GM10248 (cell line): ENCODE measurements at regions not wholly inside any gene's neighbourhood (a gene's known extent, or its start where the extent isn't known, plus 50 kb on each side); places are given as distances from the start of the nearest gene placed in this dataset.
"Not testable (repeated sequence)": the region's sequence is repeated elsewhere in the genome, so short reads cannot be mapped to it uniquely, and the experiment has no call there.

Source experiments
- CTCF ChIA-PET: fragments of 300-600 bp; sonication (Branson Sonifier 250); formaldehyde crosslinking; extraction: SDS; loops from one replicate; lab custom pipeline; 2021; ENCODE audit warnings: antibody characterized with exemption; lab: Yijun Ruan, JAX
- POLR2A ChIA-PET: fragments of 350-650 bp; sonication (Branson Sonifier 250); formaldehyde crosslinking; extraction: SDS; loops from one replicate; lab custom pipeline; 2020; ENCODE audit warnings: antibody characterized with exemption; lab: Yijun Ruan, JAX
- DNase-seq: peaks from one replicate; pipeline ENCODE4 v3.0.0; 2012; ENCODE audit errors: extremely low spot score
- TF ChIP-seq, protein P1 (sequence below): IDR thresholded peaks from 2 replicates; pipeline ENCODE4 v1.5.1; 2012; ENCODE audit warnings: mild to moderate bottlenecking, low read depth; ENCODE audit errors: extremely low read depth, missing control alignments, control extremely low read depth

DNA sequence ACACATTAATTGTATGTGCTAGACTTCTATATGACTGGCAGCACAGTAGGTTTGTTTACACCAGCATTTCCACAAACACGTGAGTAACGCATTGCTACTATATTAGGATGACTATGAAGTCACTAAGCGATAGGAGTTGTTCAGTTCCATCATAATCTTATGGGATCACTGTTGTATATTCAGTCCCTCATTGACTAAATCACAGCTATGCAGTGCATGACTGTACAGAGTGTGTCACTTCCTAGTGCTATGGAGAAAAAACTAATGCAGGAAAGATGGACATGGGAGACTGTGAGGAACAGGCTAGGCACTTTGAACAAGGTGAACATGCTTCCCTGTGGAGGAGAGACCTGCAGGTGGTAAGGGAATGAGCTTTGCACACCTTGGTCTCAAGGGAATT is 259.8 kb downstream of the NUAK1 start:
- CTCF ChIA-PET: no interaction called here

DNA sequence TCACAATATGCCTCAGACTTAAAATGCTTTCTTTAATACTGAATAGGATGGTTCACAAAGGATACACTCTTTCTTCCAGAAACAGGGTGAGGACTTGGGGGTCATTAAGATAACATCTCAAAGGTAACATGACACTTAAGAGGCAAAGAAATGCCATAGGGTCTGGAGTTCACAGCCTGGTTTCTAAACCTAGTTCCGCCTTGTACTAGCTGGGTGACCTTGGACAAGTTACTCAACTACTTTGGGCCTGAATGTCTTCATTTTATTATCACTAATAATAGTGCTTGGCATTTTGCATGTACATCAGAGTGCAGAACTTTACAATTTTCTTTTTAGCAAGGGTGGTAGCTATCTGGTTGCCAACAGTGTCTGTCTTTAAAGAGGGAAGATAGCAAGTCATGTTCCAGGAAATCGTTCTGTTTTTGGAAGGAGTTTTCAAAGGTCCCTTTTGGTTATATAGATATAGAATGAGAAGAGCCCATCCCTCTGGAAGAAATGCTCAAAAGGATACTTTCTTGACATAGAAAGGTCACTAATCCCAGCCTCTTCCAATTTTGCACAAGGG is 257.8 kb downstream of the NUAK1 start:
- ChIA-PET POLR2A (no interaction called here), CTCF (no interaction called here)
- TF ChIP-seq, protein P1, sequence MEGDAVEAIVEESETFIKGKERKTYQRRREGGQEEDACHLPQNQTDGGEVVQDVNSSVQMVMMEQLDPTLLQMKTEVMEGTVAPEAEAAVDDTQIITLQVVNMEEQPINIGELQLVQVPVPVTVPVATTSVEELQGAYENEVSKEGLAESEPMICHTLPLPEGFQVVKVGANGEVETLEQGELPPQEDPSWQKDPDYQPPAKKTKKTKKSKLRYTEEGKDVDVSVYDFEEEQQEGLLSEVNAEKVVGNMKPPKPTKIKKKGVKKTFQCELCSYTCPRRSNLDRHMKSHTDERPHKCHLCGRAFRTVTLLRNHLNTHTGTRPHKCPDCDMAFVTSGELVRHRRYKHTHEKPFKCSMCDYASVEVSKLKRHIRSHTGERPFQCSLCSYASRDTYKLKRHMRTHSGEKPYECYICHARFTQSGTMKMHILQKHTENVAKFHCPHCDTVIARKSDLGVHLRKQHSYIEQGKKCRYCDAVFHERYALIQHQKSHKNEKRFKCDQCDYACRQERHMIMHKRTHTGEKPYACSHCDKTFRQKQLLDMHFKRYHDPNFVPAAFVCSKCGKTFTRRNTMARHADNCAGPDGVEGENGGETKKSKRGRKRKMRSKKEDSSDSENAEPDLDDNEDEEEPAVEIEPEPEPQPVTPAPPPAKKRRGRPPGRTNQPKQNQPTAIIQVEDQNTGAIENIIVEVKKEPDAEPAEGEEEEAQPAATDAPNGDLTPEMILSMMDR: no peak
- DNase-seq: no peak

More for the DNA sequence above, 259.8 kb downstream of the NUAK1 start:
- POLR2A ChIA-PET: no interaction called here
- TF ChIP-seq, protein P1: no peak
- DNase-seq: no peak

DNA sequence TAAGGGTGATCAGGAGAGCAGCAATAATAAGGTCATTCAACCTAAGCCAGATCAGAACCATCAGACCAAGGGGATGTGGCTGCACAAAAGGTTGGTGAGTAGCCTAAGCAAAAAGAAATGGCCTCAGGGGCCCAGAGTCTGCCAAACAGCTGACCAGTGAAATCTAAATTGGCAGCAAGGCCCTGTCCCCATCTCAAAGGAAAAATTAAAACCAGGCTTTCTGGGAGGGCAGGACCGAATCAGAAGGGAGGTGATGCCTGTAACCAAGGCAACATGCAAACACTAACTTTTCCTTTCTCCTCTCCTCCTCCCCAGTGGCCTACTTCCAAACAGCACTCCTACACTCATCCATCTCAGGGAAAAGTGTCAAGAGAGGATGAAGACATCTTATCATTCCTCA is 256.4 kb downstream of the NUAK1 start:
- TF ChIP-seq, protein P1: no peak
- CTCF ChIA-PET: no interaction called here
- POLR2A ChIA-PET: no interaction called here
- no peak for DNase-seq

DNA sequence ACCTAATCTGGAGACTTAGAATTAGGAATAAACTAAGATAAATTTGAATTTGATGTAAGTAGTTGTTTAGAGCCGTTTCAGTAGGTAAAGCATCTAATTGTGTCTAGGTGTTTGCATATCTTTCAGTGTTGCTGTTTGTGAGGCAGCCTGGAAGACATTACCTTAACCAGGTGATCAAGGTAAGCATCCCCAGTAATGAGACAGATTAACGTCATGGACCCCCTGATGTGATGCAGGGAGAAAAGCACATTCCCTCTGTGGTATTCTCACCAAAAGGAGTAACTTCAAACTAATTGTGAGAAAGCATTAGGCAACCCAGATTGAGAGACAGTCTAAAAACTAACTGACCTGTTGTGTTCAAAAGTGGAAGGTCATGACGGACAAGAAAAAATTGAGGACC is 251.6 kb downstream of the NUAK1 start:
- TF ChIP-seq, protein P1: no peak
- CTCF ChIA-PET: interaction anchor here (1.8 kb wide), 1 partner anchor 10 kb away, joined by 4 read pairs; no protein-coding TSS in a partner anchor
- no peak for DNase-seq
- POLR2A ChIA-PET: no interaction called here

DNA sequence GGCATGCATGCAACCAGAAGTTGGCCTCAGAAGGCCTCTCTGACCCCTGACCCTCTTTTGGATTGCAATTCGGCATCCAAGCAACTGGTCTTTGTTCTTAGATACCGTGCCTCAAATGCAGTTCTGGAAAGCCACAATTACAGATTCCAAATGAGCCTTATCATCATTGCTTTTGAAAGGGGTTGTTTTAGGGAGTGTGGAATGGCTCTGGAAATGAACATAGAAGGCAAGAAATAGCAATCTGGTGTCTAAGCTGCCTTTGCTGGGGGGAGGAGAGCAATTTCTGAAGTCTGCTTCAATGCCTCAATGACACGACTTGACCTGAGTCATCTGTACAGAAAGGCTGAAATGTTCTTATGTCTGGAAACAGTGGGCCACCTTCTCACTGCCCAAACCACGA is 250.1 kb downstream of the NUAK1 start:
- ChIA-PET POLR2A (no interaction called here), CTCF (no interaction called here)
- no peak for DNase-seq
- TF ChIP-seq, protein P1: no peak

DNA sequence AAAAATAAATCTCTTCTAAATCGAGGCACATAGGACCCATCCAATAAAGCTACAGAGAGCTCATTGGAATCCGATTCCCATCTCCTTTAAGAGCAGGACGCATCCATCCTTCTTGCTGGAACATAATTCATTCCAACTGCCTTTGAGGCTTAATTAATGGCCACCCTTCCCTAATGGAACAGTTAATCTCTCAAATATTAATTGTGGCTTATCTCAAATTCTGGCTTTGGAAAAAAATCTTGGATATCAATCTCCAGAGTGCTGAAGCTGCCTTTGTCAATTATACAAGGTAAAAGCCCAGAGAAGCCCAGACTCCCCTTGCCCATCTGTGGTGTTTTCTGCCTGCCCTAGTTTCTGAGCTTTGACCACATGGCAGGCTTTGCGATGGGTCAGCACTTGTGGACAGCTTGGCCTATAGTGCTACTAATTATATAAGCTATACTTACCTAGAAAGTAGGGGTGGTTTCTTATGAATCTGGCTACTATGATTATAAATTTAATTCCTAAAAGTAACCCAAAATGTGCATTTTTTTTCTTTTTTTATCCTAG is 246.3 kb downstream of the NUAK1 start:
- POLR2A ChIA-PET: no interaction called here
- TF ChIP-seq, protein P1: no peak
- CTCF ChIA-PET: interaction anchor here (1.3 kb wide), 1 partner anchor 16 kb away, joined by 3 read pairs; no protein-coding TSS in a partner anchor
- no peak for DNase-seq

DNA sequence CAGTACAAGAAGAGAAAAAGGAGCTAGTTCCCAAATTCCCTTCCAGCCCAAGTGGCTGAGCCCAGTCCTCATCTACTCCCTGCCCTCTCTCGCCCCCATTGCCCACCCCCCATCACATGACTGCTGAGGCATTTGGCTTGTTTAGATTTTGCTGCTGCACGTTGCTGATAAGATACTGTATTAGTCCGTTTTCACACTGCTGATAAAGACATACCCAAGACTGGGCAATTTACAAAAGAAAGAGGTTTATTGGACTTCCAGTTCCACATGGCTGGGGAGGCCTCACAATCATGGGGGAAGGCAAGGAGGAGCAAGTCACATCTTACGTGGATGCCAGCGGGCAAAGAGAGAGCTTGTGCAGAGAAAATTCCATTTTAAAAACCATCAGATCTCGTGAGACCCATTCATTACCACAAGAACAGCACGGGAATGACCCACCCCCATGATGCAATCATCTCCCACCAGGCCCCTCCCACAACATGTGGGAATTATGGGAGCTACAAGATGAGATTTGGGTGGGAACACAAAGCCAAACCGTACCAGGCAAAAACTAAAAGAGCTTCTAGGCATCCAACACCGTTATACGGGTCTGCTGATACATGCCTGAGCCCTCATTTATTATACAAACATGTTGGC is 243.4 kb downstream of the NUAK1 start:
- CTCF ChIA-PET, DNase-seq, POLR2A ChIA-PET: not testable (repeated sequence)
